MM.1S (cell line): ENCODE measurements at regions not wholly inside any gene's neighbourhood (a gene's known extent, or its start where the extent isn't known, plus 50 kb on each side); places are given as distances from the start of the nearest gene placed in this dataset.

Source experiments
- DNase-seq: peaks from one replicate; pipeline ENCODE4 v3.0.0-alpha.2; 2015
- H2AFZ ChIP-seq: fragments of 300-600 bp; sonication (generic); 2 replicates; pipeline ENCODE4 v1.6.0; 2016; ENCODE audit warnings: antibody characterized with exemption, low read length
- H3F3A ChIP-seq: fragments of 300-600 bp; sonication (generic); 2 replicates; pipeline ENCODE4 v1.6.1; 2016; ENCODE audit warnings: mild to moderate bottlenecking, antibody characterized with exemption, low read length, moderate library complexity, mixed read lengths; ENCODE audit not compliant: insufficient read depth
- H3K27ac ChIP-seq: fragments of 300-600 bp; sonication (generic); 2 replicates; pipeline ENCODE4 v1.5.1; 2016; ENCODE audit warnings: mild to moderate bottlenecking, low read length
- H3K27me3 ChIP-seq: fragments of 300-600 bp; sonication (generic); replicated peaks from 2 replicates; pipeline ENCODE4 v1.6.0; 2016; ENCODE audit warnings: low read length; ENCODE audit not compliant: insufficient read depth
- H3K36me3 ChIP-seq: fragments of 300-600 bp; sonication (generic); replicated peaks from 2 replicates; pipeline ENCODE4 v1.6.1; 2016; ENCODE audit warnings: mild to moderate bottlenecking, low read length, mixed read lengths; ENCODE audit not compliant: insufficient read depth
- H3K4me1 ChIP-seq: fragments of 300-600 bp; sonication (generic); 2 replicates; pipeline ENCODE4 v1.6.1; 2016; ENCODE audit warnings: low read length, mixed read lengths
- H3K4me2 ChIP-seq: fragments of 300-600 bp; sonication (generic); 2 replicates; pipeline ENCODE4 v1.6.0; 2016; ENCODE audit warnings: low read depth, low read length
- H3K4me3 ChIP-seq: fragments of 300-600 bp; sonication (generic); 2 replicates; pipeline ENCODE4 v1.5.1; 2016; ENCODE audit warnings: low read length, mixed read lengths
- H3K79me2 ChIP-seq: fragments of 300-600 bp; sonication (generic); 2 replicates; pipeline ENCODE4 v1.6.1; 2016; ENCODE audit warnings: mixed run types, low read length, mixed read lengths
- H3K9ac ChIP-seq: fragments of 300-600 bp; sonication (generic); 2 replicates; pipeline ENCODE4 v1.6.1; 2016; ENCODE audit warnings: low read length, mixed read lengths
- H3K9me2 ChIP-seq: fragments of 300-600 bp; sonication (generic); replicated peaks from 2 replicates; pipeline ENCODE4 v1.6.1; 2016; ENCODE audit warnings: mild to moderate bottlenecking, low read length, mixed read lengths; ENCODE audit not compliant: insufficient read depth
- H3K9me3 ChIP-seq: fragments of 300-600 bp; sonication (generic); replicated peaks from 2 replicates; pipeline ENCODE4 v1.6.1; 2016; ENCODE audit warnings: mild to moderate bottlenecking, low read length, mixed read lengths; ENCODE audit not compliant: insufficient read depth
- H4K20me1 ChIP-seq: fragments of 300-600 bp; sonication (generic); 2 replicates; pipeline ENCODE4 v1.6.1; 2016; ENCODE audit warnings: mild to moderate bottlenecking, low read length, moderate library complexity, mixed read lengths; ENCODE audit not compliant: insufficient read depth
- EZH2 ChIP-seq: fragments of 300-600 bp; sonication (generic); optimal IDR thresholded peaks from 2 replicates; pipeline ENCODE3; 2017; ENCODE audit warnings: low read depth, mild to moderate bottlenecking, antibody characterized with exemption, low read length, mixed read lengths
- EZH2phosphoT487 ChIP-seq: fragments of 300-600 bp; sonication (generic); IDR thresholded peaks from 2 replicates; pipeline ENCODE4 v1.6.1; 2018; ENCODE audit warnings: antibody characterized with exemption, low read length
- TF ChIP-seq, protein P1 (sequence below): fragments of 300-600 bp; sonication (generic); IDR thresholded peaks from 2 replicates; pipeline ENCODE4 v1.5.1; 2016; ENCODE audit warnings: antibody characterized with exemption, low read length, mixed read lengths

DNA sequence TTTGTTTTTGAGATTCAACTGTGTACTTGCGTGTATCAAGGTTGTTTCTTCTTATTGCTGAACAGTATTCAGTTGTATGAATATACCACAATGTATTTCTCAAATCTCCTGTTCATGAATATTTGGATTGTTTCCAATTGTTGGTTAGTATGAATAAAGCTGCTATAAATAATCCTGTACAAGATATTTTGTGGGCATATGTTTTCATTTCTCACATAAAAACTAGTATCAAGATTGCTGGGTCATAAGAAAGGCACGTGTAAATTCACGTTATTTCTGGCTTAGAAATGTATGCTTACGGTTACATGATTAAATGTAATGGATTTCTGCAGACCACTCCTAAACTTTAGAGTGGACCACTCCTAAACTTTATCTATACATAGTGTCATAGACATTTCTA lies 96.6 kb downstream of the BTBD3 start:
- DNase-seq, result no peak
- H4K20me1 ChIP-seq, result no peaks in the 10 kb centered on the region
- no peak overlapping the region for H3K9ac ChIP-seq
- H3K79me2 ChIP-seq, result no peaks in the 10 kb centered on the region
- H3F3A ChIP-seq, result no peaks in the 10 kb centered on the region
- H3K4me2 ChIP-seq, result no peak overlapping the region
- no peaks in the 10 kb centered on the region for H3K9me2 ChIP-seq
- TF ChIP-seq EZH2 (no peak), EZH2phosphoT487 (no peak)
- TF ChIP-seq, protein P1, sequence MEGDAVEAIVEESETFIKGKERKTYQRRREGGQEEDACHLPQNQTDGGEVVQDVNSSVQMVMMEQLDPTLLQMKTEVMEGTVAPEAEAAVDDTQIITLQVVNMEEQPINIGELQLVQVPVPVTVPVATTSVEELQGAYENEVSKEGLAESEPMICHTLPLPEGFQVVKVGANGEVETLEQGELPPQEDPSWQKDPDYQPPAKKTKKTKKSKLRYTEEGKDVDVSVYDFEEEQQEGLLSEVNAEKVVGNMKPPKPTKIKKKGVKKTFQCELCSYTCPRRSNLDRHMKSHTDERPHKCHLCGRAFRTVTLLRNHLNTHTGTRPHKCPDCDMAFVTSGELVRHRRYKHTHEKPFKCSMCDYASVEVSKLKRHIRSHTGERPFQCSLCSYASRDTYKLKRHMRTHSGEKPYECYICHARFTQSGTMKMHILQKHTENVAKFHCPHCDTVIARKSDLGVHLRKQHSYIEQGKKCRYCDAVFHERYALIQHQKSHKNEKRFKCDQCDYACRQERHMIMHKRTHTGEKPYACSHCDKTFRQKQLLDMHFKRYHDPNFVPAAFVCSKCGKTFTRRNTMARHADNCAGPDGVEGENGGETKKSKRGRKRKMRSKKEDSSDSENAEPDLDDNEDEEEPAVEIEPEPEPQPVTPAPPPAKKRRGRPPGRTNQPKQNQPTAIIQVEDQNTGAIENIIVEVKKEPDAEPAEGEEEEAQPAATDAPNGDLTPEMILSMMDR, result no peak
- H3K4me1 ChIP-seq, result peaks cover 17% of the 10 kb centered on the region
- no peaks in the 10 kb centered on the region for H3K27me3 ChIP-seq
- no peak overlapping the region for H2AFZ ChIP-seq
- H3K9me3 ChIP-seq, result no peaks in the 10 kb centered on the region
- no peak overlapping the region for H3K27ac ChIP-seq
- no peak overlapping the region for H3K4me3 ChIP-seq
- H3K36me3 ChIP-seq, result no peaks in the 10 kb centered on the region

- H3K9ac ChIP-seq, result no peak overlapping the region
- no peak overlapping the region for H3K4me2 ChIP-seq
- H3K27me3 ChIP-seq, result no peaks in the 10 kb centered on the region
- no peak for DNase-seq
- no peak overlapping the region for H3K4me3 ChIP-seq
- H3F3A ChIP-seq, result no peaks in the 10 kb centered on the region
- H2AFZ ChIP-seq, result no peak overlapping the region
- no peak overlapping the region for H3K27ac ChIP-seq
- TF ChIP-seq, protein P1, result no peak
- TF ChIP-seq EZH2 (no peak), EZH2phosphoT487 (no peak)
- H3K4me1 ChIP-seq, result peaks cover 17% of the 10 kb centered on the region
- no peaks in the 10 kb centered on the region for H3K79me2 ChIP-seq
- H3K9me3 ChIP-seq, result no peaks in the 10 kb centered on the region
- no peaks in the 10 kb centered on the region for H3K36me3 ChIP-seq
- H4K20me1 ChIP-seq, result no peaks in the 10 kb centered on the region
- H3K9me2 ChIP-seq, result no peaks in the 10 kb centered on the region
Measured at GRCh38 chr20:12014736-12015135, 97.0 kb downstream of the BTBD3 start.

GRCh38 chr20:12016291-12016690 lies 98.6 kb downstream of the BTBD3 start:
- H3K9ac ChIP-seq, result no peak overlapping the region
- no peak overlapping the region for H3K27ac ChIP-seq
- H3K4me2 ChIP-seq, result no peak overlapping the region
- no peaks in the 10 kb centered on the region for H3K79me2 ChIP-seq
- no peak for DNase-seq
- no peaks in the 10 kb centered on the region for H3K36me3 ChIP-seq
- no peaks in the 10 kb centered on the region for H3K9me3 ChIP-seq
- H4K20me1 ChIP-seq, result no peaks in the 10 kb centered on the region
- no peak overlapping the region for H3K4me3 ChIP-seq
- no peaks in the 10 kb centered on the region for H3F3A ChIP-seq
- no peaks in the 10 kb centered on the region for H3K27me3 ChIP-seq
- H2AFZ ChIP-seq, result no peak overlapping the region
- peaks cover 12% of the 10 kb centered on the region for H3K4me1 ChIP-seq
- no peak for TF ChIP-seq EZH2phosphoT487
- TF ChIP-seq, protein P1, result no peak
- no peak for TF ChIP-seq EZH2
- H3K9me2 ChIP-seq, result no peaks in the 10 kb centered on the region
